ENCODE measurements at regions not wholly inside any gene's neighbourhood (a gene's known extent, or its start where the extent isn't known, plus 50 kb on each side); places are given as distances from the start of the nearest gene placed in this dataset.

GRCh38 chr2:198259496-198259895, 455.1 kb downstream of the PLCL1 start:
- TF ChIP-seq, protein P1, sequence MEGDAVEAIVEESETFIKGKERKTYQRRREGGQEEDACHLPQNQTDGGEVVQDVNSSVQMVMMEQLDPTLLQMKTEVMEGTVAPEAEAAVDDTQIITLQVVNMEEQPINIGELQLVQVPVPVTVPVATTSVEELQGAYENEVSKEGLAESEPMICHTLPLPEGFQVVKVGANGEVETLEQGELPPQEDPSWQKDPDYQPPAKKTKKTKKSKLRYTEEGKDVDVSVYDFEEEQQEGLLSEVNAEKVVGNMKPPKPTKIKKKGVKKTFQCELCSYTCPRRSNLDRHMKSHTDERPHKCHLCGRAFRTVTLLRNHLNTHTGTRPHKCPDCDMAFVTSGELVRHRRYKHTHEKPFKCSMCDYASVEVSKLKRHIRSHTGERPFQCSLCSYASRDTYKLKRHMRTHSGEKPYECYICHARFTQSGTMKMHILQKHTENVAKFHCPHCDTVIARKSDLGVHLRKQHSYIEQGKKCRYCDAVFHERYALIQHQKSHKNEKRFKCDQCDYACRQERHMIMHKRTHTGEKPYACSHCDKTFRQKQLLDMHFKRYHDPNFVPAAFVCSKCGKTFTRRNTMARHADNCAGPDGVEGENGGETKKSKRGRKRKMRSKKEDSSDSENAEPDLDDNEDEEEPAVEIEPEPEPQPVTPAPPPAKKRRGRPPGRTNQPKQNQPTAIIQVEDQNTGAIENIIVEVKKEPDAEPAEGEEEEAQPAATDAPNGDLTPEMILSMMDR (IDR thresholded peaks at IDR 0.05) = no peak
- ATAC-seq (ENCODE audit: insufficient number of reproducible peaks, low FRiP score, low read depth) = no peak
- no peak overlapping the region for H3K4me3 ChIP-seq
- no peaks in the 10 kb centered on the region for H3K27me3 ChIP-seq (replicated peaks; ENCODE audit: insufficient read depth)
- no peak overlapping the region for H3K27ac ChIP-seq
- no peak for DNase-seq (ENCODE audit: low spot score)
- H3K36me3 ChIP-seq = no peaks in the 10 kb centered on the region
- no peaks in the 10 kb centered on the region for H3K9me3 ChIP-seq
- H3K4me1 ChIP-seq (ENCODE audit: control insufficient read depth in 1 of 2, low read depth in 2 of 2) = no peaks in the 10 kb centered on the region

DNA sequence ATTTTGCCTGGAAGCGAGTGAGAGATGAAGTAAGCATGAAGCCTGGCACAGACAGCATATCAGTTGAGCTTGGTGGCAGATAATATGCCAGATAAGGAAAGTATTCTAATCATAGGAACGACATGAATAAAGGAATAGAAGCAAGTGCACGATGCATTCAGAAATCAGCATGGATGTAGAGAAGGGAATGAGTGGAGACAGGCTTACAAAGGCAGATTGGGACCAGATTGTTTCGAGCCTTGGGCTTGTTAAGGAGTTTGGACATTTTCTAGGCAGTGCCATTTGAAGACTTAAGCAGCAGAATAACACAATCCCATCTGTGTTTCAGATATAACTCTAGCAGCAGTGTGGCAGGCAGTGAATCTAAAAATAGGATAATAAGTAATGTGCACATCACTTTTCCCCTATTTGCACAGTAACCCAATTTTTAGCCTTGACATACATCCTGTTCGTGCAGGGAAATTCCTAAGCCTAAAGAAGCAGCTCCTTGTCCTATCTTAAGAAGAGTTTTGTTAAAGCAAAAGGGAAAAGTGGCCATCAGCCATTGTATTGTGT, 450.2 kb downstream of the PLCL1 start:
- H3K36me3 ChIP-seq = no peaks in the 10 kb centered on the region
- no peaks in the 10 kb centered on the region for H3K9me3 ChIP-seq
- H3K4me1 ChIP-seq (ENCODE audit: control insufficient read depth in 1 of 2, low read depth in 2 of 2) = peaks cover 0 to 8% of the 10 kb centered on the region in 2 donors
- no peak overlapping the region for H3K4me3 ChIP-seq
- H3K27me3 ChIP-seq (replicated peaks; ENCODE audit: insufficient read depth) = no peaks in the 10 kb centered on the region
- H3K27ac ChIP-seq = no peak overlapping the region
- TF ChIP-seq, protein P1 (IDR thresholded peaks at IDR 0.05) = no peak
- no peak for DNase-seq (ENCODE audit: low spot score)
- no peak for ATAC-seq (ENCODE audit: insufficient number of reproducible peaks, low FRiP score, low read depth)

DNA sequence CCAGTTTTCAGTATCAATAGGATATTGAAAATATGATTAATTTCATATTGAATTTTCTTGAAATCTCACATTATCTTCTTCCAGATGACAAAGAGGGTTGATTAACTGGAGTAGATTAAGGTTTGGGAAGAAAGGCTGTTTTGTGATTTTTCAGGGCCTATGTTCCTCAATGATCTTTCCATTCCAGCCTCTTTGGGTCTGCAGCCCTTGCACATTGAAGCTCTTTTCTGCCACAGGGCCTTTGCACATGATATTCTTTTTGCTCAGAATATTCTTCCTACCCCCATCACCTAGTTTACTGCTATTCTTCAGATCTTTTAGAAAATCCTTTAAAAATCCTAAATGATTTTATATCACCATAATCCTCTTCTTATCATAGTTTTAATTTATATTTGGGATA, 449.6 kb downstream of the PLCL1 start:
- Histone ChIP-seq H3K4me3 (no peak overlapping the region), H3K4me1 (ENCODE audit: control insufficient read depth in 1 of 2, low read depth in 2 of 2) (peaks cover 0 to 8% of the 10 kb centered on the region in 2 donors), H3K27ac (no peak overlapping the region), H3K27me3 (replicated peaks; ENCODE audit: insufficient read depth) (no peaks in the 10 kb centered on the region), H3K36me3 (no peaks in the 10 kb centered on the region), H3K9me3 (no peaks in the 10 kb centered on the region)
- DNase-seq (ENCODE audit: low spot score) = no peak
- no peak for ATAC-seq (ENCODE audit: insufficient number of reproducible peaks, low FRiP score, low read depth)
- TF ChIP-seq, protein P1 (IDR thresholded peaks at IDR 0.05) = no peak

GRCh38 chr2:198252472-198252871, 448.1 kb downstream of the PLCL1 start:
- H3K4me3 ChIP-seq = no peak overlapping the region
- H3K36me3 ChIP-seq = no peaks in the 10 kb centered on the region
- TF ChIP-seq, protein P1 (IDR thresholded peaks at IDR 0.05) = no peak
- H3K27me3 ChIP-seq (replicated peaks; ENCODE audit: insufficient read depth) = no peaks in the 10 kb centered on the region
- no peaks in the 10 kb centered on the region for H3K9me3 ChIP-seq
- ATAC-seq (ENCODE audit: insufficient number of reproducible peaks, low FRiP score, low read depth) (no peak), DNase-seq (ENCODE audit: low spot score) (no peak)
- H3K4me1 ChIP-seq (ENCODE audit: control insufficient read depth in 1 of 2, low read depth in 2 of 2) = peaks cover 0 to 8% of the 10 kb centered on the region in 2 donors
- no peak overlapping the region for H3K27ac ChIP-seq

DNA sequence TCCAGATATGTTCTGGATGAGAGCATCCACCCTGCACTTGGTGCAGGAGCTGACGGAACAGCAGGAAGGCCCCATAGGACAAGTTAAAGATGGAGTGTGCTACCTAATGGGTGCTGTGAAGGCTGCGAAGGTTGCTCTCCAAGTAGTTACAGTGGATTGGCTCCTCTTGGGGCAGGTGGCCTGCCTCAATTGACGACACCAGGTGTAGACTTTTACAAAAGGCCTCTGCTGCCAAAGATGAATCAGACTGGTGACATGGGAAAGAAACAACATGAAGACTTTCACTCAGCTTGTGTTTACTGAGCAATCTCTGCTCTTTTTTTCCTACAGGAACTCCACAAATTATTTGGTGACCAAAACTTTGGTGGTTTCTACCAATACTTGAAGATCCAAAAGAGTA, 437.7 kb downstream of the PLCL1 start:
- H3K4me3 ChIP-seq = no peak overlapping the region
- TF ChIP-seq, protein P1 (IDR thresholded peaks at IDR 0.05) = no peak
- DNase-seq (ENCODE audit: low spot score) = no peak
- no peak overlapping the region for H3K27ac ChIP-seq
- no peaks in the 10 kb centered on the region for H3K9me3 ChIP-seq
- ATAC-seq (ENCODE audit: insufficient number of reproducible peaks, low FRiP score, low read depth) = no peak
- H3K4me1 ChIP-seq (ENCODE audit: control insufficient read depth in 1 of 2, low read depth in 2 of 2) = no peaks in the 10 kb centered on the region
- no peaks in the 10 kb centered on the region for H3K27me3 ChIP-seq (replicated peaks; ENCODE audit: insufficient read depth)
- H3K36me3 ChIP-seq = no peaks in the 10 kb centered on the region
